Activated naive CD8-positive, alpha-beta T cell treated with anti-CD3 and anti-CD28 coated beads, Interleukin-2, amount 10 ng/mL, durations not matched to agents 7 days and 5 days (primary cell): ENCODE measurements at regions not wholly inside any gene's neighbourhood (a gene's known extent, or its start where the extent isn't known, plus 50 kb on each side); places are given as distances from the start of the nearest gene placed in this dataset.

Experiments used
- ATAC-seq: fragments of 150-1000 bp; cut with Tn5 transposase; one replicate; pipeline ENCODE4 v1.10.0; 2021; ENCODE audit warnings: low read depth, moderate library complexity
- POLR2A ChIA-PET: fragments of 350-600 bp; sonication (Branson Sonifier 250); formaldehyde crosslinking; loops from one replicate; lab custom pipeline; 2021; ENCODE audit warnings: antibody characterized with exemption; lab: Charles Lee
- DNase-seq: peaks from one replicate; pipeline ENCODE4 v3.0.0; 2021
- H3K27ac Mint-ChIP-seq: one replicate; pipeline ENCODE4 v1.8.0; 2022; ENCODE audit warnings: mild to moderate bottlenecking, mixed read lengths
- H3K27me3 Mint-ChIP-seq: one replicate; pipeline ENCODE4 v1.8.0; 2022; ENCODE audit warnings: mild to moderate bottlenecking, moderate library complexity, mixed read lengths
- H3K36me3 Mint-ChIP-seq: one replicate; pipeline ENCODE4 v1.8.0; 2021; ENCODE audit warnings: mild to moderate bottlenecking, mixed read lengths
- H3K4me1 Mint-ChIP-seq: one replicate; pipeline ENCODE4 v1.8.0; 2021; ENCODE audit warnings: mixed read lengths
- H3K4me3 Mint-ChIP-seq: one replicate; pipeline ENCODE4 v1.8.0; 2022; ENCODE audit warnings: mild to moderate bottlenecking, moderate library complexity, mixed read lengths
- H3K9me3 Mint-ChIP-seq: one replicate; pipeline ENCODE4 v1.8.0; 2021; ENCODE audit warnings: mixed read lengths

DNA sequence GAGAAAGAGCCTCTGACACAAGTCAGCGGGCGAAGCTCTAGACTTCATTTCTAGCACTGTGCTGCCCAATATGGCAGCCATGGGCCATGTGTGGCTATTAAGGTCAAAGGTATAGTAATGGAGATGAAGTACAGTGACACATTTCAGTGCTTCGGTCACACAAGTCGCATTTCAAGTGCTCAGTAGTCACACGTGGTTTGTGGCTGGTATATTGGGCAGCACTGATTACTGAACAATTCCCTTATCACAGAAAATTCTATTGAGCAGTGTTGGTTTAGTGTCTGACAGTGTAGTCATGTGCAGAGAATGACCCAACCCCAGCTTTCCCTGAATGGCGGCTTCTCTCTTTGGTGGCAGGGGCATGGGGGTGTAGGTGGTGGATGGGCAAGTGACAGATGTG lies 84.9 kb upstream of the SDK2 start:
- Mint-ChIP-seq H3K4me3 (no peak overlapping the region), H3K4me1 (no peaks in the 10 kb centered on the region), H3K27ac (no peak overlapping the region), H3K27me3 (peaks cover 6% of the 10 kb centered on the region), H3K36me3 (no peaks in the 10 kb centered on the region), H3K9me3 (peaks cover 15% of the 10 kb centered on the region)
- POLR2A ChIA-PET, result no interaction called here
- ATAC-seq (no peak), DNase-seq (no peak)

DNA sequence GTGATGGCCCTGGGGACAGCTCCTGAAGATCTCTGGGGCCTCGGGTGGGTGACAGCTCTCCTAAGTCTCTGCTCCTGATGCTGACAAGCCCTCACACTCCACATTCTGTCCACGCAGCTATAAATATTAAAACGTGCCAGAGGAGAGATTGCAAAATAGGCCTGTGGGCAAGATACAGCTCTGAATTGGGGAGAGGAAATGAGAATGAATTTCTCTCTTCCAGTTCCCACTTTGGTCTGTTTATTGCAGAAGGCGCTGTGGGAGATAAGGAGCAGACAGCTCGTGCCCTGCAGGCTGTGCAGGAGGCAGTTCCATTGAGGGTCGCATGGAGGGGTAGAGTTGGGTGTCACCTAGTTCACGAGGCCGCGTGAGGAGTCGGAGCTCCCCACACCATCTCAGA lies 87.5 kb upstream of the SDK2 start:
- POLR2A ChIA-PET, result no interaction called here
- H3K27ac Mint-ChIP-seq, result no peak overlapping the region
- no peak for ATAC-seq

GRCh38 chr17:73733517-73733916 lies 89.3 kb upstream of the SDK2 start:
- no peaks in the 10 kb centered on the region for H3K36me3 Mint-ChIP-seq
- POLR2A ChIA-PET, result no interaction called here
- no peak overlapping the region for H3K27ac Mint-ChIP-seq
- peaks cover 11% of the 10 kb centered on the region for H3K27me3 Mint-ChIP-seq
- H3K4me3 Mint-ChIP-seq, result no peak overlapping the region
- H3K9me3 Mint-ChIP-seq, result peaks cover 15% of the 10 kb centered on the region
- DNase-seq, result no peak
- no peaks in the 10 kb centered on the region for H3K4me1 Mint-ChIP-seq
- ATAC-seq, result no peak

More for the DNA sequence above, 87.5 kb upstream of the SDK2 start:
- H3K36me3 Mint-ChIP-seq, result no peaks in the 10 kb centered on the region
- DNase-seq, result no peak
- peaks cover 15% of the 10 kb centered on the region for H3K9me3 Mint-ChIP-seq
- peaks cover 11% of the 10 kb centered on the region for H3K27me3 Mint-ChIP-seq
- H3K4me3 Mint-ChIP-seq, result no peak overlapping the region
- no peaks in the 10 kb centered on the region for H3K4me1 Mint-ChIP-seq

- H3K4me3 Mint-ChIP-seq, result no peak overlapping the region
- H3K27me3 Mint-ChIP-seq, result peaks cover 11% of the 10 kb centered on the region
- no peaks in the 10 kb centered on the region for H3K4me1 Mint-ChIP-seq
- DNase-seq, result no peak
- ATAC-seq, result no peak
- POLR2A ChIA-PET, result no interaction called here
- H3K9me3 Mint-ChIP-seq, result peaks cover 9% of the 10 kb centered on the region
- H3K36me3 Mint-ChIP-seq, result no peaks in the 10 kb centered on the region
- no peak overlapping the region for H3K27ac Mint-ChIP-seq
Measured at GRCh38 chr17:73735245-73735644, 91.0 kb upstream of the SDK2 start.

DNA sequence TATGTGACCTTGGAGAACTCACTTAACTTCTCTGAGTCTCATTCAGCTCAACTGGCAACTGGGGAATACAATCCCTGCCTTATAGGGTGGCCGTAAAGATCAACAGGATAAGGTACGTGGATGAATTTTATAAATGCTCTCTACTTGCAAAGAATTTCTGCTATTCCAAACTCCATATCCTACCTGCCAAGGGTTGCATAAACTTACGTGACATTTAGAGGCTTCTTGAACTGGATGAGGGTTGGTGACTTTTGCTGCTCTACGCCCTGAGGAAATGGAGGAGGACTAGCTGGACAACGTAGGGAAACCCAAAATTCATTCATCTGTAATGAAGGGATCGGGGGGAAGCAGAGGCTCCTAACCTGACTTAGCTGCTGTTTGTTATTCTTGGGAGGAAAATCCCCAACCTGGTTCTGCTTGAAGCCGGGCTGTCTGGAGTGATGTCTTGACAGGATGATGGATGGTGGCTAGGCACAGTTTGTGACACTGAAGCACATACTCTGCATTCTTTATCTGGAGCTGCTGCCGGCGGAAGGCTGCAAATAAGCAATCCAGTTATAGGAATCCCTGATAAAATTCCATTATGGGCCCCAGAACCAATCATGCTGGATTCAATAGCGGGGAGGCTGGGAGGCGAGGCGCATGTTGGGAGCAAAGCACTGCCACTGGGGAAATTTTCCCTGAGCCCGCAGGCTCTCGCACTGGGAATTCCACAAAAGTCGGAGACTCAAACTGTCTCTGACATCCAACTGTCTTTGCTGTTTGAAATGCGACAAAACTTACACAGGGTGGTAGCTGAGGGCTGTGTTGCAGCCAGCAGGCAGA lies 94.7 kb upstream of the SDK2 start:
- no peak overlapping the region for H3K27ac Mint-ChIP-seq
- DNase-seq (no peak), ATAC-seq (no peak)
- no peaks in the 10 kb centered on the region for H3K4me1 Mint-ChIP-seq
- H3K9me3 Mint-ChIP-seq, result no peaks in the 10 kb centered on the region
- H3K27me3 Mint-ChIP-seq, result peaks cover 9% of the 10 kb centered on the region
- POLR2A ChIA-PET, result no interaction called here
- H3K4me3 Mint-ChIP-seq, result no peak overlapping the region
- no peaks in the 10 kb centered on the region for H3K36me3 Mint-ChIP-seq

DNA sequence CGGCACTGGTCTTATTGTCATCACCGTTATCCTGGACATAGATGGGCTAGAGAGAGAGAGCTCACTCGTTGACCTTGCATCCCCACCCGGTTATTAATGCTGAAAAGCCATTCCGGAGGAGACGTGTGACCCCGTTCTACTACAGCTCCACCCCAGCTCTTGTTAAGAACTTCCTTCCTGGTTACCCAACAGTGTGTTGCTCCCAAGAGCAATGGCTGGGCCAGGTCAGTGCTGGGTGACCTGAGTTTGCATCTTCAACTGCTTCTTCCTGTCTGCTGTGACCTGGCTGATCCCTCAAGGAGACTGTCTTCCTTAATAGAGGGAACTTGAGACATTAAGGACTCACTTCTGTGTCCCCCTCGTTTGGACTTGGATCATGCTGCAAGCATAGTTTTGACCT lies 96.1 kb upstream of the SDK2 start:
- DNase-seq (no peak), ATAC-seq (no peak)
- H3K27ac Mint-ChIP-seq, result no peak overlapping the region
- H3K4me1 Mint-ChIP-seq, result no peaks in the 10 kb centered on the region
- no peaks in the 10 kb centered on the region for H3K36me3 Mint-ChIP-seq
- H3K27me3 Mint-ChIP-seq, result peaks cover 9% of the 10 kb centered on the region
- H3K9me3 Mint-ChIP-seq, result no peaks in the 10 kb centered on the region
- H3K4me3 Mint-ChIP-seq, result no peak overlapping the region
- POLR2A ChIA-PET, result no interaction called here

- ATAC-seq (no peak), DNase-seq (no peak)
- no peaks in the 10 kb centered on the region for H3K9me3 Mint-ChIP-seq
- no peaks in the 10 kb centered on the region for H3K36me3 Mint-ChIP-seq
- no peak overlapping the region for H3K4me3 Mint-ChIP-seq
- H3K4me1 Mint-ChIP-seq, result no peaks in the 10 kb centered on the region
- no peak overlapping the region for H3K27ac Mint-ChIP-seq
- POLR2A ChIA-PET, result no interaction called here
- peaks cover 7% of the 10 kb centered on the region for H3K27me3 Mint-ChIP-seq
Measured at GRCh38 chr17:73742948-73743381, 98.7 kb upstream of the SDK2 start.

DNA sequence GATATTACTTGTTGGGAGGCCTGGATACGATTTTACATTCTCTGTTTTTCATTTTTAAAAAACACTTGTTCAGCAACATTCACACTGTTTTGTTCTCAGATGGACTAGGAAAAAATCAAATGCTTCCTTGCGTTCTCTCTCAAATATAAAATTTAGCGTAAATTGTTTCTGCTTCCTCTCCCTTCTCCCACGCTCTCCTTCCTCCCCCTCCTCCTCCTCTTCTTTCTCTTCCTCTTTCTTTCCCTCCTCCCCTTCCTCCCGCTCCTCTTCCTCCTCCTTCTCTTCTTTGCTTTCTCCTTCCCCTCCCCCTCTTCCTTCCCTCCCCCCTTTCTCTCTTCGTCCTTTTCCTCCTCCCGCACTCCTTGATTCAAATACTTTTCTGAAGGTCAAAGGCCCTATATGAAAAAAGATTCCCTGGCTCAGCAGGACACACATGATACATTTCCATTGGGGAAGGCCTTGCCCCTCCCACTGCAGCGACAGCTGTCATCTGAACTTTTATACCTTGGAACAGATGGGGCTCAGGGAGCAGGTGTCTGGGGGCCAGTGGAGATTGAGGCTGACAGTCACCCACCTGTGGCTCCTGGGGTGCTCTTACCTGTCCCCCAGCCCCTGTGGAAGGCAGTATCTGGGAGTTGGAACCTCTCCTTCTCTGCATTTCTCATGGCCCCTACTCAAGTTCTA lies 99.4 kb upstream of the SDK2 start:
- POLR2A ChIA-PET, result interaction anchor here (0.6 kb wide), 1 partner anchor 13 kb away, joined by 4 read pairs; no protein-coding TSS in a partner anchor
- peaks cover 7% of the 10 kb centered on the region for H3K27me3 Mint-ChIP-seq
- no peaks in the 10 kb centered on the region for H3K36me3 Mint-ChIP-seq
- DNase-seq, result no peak
- H3K9me3 Mint-ChIP-seq, result no peaks in the 10 kb centered on the region
- ATAC-seq, result no peak
- H3K4me1 Mint-ChIP-seq, result no peaks in the 10 kb centered on the region
- no peak overlapping the region for H3K4me3 Mint-ChIP-seq
- H3K27ac Mint-ChIP-seq, result no peak overlapping the region

DNA sequence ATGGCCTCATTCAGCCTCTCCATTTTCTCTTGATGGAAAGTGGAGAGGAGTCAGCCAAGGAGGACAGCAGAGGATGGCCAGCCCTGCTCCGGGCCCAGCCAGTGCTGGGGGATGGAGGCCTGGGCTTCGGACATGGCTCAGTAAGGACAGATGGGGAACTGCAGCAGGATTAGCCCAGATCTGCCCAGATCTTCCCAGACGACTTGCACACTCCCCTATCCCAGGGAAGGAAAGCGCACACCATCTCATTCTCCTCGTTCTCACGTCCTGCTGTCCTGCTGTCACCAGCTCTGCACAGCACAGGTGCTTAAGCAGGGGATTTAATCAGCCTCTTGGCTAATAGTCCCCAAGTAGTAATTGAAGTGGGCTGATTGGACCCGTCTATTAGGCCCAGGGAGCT lies 100.2 kb upstream of the SDK2 start:
- no peaks in the 10 kb centered on the region for H3K36me3 Mint-ChIP-seq
- POLR2A ChIA-PET, result interaction anchor here (0.6 kb wide), 1 partner anchor 12 kb away, joined by 4 read pairs; no protein-coding TSS in a partner anchor

GRCh38 chr17:73746314-73747073 lies 102.2 kb upstream of the SDK2 start:
- ATAC-seq (no peak), DNase-seq (no peak)
- no peaks in the 10 kb centered on the region for H3K36me3 Mint-ChIP-seq
- POLR2A ChIA-PET, result interaction anchor here (0.6 kb wide), 1 partner anchor 26 kb away, joined by 3 read pairs; no protein-coding TSS in a partner anchor
- no peaks in the 10 kb centered on the region for H3K4me1 Mint-ChIP-seq
- no peaks in the 10 kb centered on the region for H3K9me3 Mint-ChIP-seq
- H3K27me3 Mint-ChIP-seq, result peaks cover 7% of the 10 kb centered on the region
- no peak overlapping the region for H3K4me3 Mint-ChIP-seq
- H3K27ac Mint-ChIP-seq, result no peak overlapping the region

More for the DNA sequence above, 100.2 kb upstream of the SDK2 start:
- ATAC-seq (no peak), DNase-seq (no peak)
- Mint-ChIP-seq H3K9me3 (no peaks in the 10 kb centered on the region), H3K4me1 (no peaks in the 10 kb centered on the region), H3K27me3 (peaks cover 7% of the 10 kb centered on the region), H3K4me3 (no peak overlapping the region), H3K27ac (no peak overlapping the region)

DNA sequence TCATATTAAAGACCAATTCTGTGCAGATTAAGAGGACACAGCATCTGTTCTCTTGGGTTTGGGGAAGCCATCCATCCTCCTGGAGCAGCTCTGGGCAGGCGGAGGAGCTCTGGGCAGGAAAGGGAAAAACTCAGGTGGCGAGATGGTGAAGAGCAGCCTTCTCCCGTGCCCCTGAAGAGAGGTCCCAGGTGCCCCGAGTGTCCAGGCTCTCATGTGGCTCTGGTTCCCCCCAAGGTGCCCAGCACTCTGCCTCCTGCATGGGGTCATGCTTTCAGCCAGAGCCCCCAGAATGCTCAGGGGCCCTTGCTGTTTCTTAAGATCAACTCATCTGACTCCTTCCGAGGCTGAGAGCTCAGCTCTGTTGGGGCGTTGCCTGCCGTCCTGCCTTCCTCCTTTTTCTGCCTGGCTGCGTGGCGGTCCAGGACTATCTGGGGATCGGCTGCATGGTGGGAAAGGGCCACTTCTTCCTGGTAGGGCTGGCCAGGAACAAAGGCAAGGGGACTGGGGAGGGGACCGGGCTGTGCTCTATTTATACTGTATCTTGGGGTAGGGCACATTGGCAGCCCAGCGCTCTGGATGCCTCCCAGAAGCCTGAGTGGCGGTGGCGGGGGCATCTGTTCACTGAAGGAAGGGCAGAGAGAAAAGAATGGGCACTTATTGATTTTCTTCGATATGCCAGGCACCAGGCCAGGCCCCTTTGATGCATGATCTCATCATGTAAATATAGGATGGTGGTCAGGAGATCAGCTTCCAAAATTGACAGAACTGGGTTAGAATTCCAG lies 103.2 kb upstream of the SDK2 start:
- H3K36me3 Mint-ChIP-seq, result no peaks in the 10 kb centered on the region
- no peak for DNase-seq
- H3K4me3 Mint-ChIP-seq, result no peak overlapping the region
- no peak overlapping the region for H3K27ac Mint-ChIP-seq
- no peak for ATAC-seq
- no peaks in the 10 kb centered on the region for H3K9me3 Mint-ChIP-seq
- no peaks in the 10 kb centered on the region for H3K4me1 Mint-ChIP-seq
- peaks cover 4% of the 10 kb centered on the region for H3K27me3 Mint-ChIP-seq
- POLR2A ChIA-PET, result interaction anchor here (0.6 kb wide), 1 partner anchor 27 kb away, joined by 3 read pairs; no protein-coding TSS in a partner anchor

DNA sequence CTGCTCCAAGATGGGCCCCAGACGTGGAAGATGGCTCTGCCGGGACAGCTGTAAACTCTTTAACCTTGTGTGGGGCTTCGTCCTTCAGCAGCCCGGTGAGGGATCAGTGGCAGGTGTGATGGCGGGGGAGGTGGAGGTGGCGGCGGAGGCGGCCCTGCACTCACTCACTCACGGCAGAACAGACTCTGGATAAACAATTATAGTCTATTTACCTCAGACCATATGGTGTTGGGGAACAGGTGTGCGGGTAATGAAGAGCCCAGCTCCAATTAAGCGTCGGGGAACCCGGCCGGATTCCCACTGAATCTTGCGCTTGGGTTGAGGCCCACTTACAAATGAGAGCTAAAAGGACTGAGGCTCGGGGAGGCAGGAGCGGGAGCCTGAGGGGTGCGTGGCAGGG lies 104.3 kb upstream of the SDK2 start:
- no peaks in the 10 kb centered on the region for H3K36me3 Mint-ChIP-seq
- H3K4me1 Mint-ChIP-seq, result no peaks in the 10 kb centered on the region
- H3K27ac Mint-ChIP-seq, result no peak overlapping the region
- POLR2A ChIA-PET, result no interaction called here
- DNase-seq (no peak), ATAC-seq (no peak)
- peaks cover 3% of the 10 kb centered on the region for H3K27me3 Mint-ChIP-seq
- no peak overlapping the region for H3K4me3 Mint-ChIP-seq
- H3K9me3 Mint-ChIP-seq, result no peaks in the 10 kb centered on the region
